Stimulated activated CD8-positive, alpha-beta memory T cell treated with anti-CD3 and anti-CD28 coated beads, Interleukin-4, amount 100 ng/mL, for 24 hours (primary cell): ENCODE measurements at regions not wholly inside any gene's neighbourhood (a gene's known extent, or its start where the extent isn't known, plus 50 kb on each side); places are given as distances from the start of the nearest gene placed in this dataset.

ENCODE experiments used
- DNase-seq: peaks from one replicate; pipeline ENCODE4 v3.0.0-alpha.2; 2020; ENCODE audit warnings: low read depth

DNA sequence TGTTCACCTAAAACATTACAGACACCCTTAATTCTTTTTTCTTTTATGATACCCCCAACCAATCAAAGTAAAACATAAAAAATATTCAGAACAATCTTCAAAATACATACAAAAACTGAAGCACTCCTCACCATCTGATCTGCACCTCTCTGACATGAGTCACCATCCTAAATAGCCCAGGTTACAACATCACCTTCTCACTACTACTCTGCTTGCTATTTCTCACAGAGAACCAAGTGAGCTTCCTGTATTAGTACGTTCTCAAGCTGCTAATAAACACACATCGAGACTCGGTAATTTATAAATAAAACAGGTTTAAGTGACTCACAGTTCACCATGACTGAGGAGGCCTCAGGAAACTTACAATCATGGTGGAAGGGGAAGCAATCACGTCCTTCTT lies 183.5 kb downstream of the CBLN2 start:
- no peak for DNase-seq

DNA sequence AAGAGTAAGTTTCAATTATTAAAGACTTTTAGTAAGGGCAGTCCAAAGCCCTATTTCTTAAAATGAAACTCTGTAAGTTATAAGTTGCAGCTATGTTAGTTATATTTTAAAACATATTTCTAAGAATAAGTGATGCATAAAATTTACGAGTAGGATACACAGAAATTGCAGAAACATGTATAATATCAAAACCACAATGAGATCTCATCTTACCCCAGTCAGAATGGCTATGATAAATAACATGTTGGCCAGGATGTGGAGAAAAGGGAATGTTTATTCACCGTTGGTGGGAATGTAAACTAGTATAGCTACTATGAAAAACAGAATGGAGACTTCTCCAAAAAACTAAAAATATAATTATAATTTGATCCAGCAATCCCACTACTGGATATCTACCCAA lies 201.2 kb downstream of the CBLN2 start:
- DNase-seq: no peak

DNA sequence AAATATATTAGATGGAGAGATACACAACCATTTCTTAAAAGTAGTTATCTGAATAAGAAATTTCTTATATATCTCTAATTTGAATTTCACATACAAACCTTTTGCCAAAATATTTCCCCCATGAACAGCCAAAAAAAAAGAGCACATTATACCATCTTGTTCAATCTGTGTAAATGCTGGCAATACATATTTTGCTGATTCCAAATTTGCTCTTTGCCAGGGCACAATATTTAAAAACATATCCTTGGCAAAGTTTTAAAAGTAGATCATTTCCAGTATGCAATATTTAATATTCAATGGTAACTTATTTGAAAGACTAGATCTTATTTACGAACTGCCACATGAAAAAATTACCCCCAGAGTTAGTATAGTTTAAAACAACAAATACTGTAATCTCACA lies 204.2 kb downstream of the CBLN2 start:
- no peak for DNase-seq

DNA sequence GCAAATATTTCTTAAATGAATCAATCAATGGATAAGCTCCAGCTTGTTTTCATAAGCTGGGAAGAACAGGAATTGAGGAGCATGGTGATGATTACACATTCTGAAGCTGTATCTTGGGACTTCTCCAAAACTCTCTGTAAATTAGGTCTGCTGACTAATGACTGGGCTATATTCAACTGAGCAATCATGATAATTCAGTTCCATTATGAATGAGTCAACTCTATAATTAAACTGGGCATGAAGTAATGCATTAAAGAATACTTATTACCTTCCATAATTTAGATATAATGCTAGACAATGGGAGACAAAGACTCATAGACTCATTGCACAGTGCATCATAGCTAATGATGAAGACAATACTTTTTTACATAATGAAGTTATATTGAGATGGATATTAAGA lies 207.4 kb downstream of the CBLN2 start:
- DNase-seq: no peak

DNA sequence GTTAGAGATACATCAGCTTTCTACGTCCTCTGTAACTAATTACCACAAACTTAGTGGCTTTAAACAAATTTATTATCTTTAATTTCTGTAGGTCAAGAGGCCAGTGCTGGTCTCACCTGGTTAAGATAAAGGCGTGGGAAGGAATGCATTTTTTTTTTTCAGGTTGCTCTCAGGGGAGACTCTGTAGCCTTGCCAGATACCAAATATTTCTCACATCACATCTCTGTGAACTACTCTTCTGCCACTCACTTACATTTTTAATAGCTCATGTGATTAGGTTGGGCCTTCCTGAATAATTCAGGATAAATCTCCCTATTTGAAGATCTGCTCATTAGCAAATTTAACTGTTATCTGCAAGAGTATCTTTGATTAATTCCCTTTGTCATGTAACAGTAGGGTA lies 214.6 kb downstream of the CBLN2 start:
- DNase-seq: no peak

DNA sequence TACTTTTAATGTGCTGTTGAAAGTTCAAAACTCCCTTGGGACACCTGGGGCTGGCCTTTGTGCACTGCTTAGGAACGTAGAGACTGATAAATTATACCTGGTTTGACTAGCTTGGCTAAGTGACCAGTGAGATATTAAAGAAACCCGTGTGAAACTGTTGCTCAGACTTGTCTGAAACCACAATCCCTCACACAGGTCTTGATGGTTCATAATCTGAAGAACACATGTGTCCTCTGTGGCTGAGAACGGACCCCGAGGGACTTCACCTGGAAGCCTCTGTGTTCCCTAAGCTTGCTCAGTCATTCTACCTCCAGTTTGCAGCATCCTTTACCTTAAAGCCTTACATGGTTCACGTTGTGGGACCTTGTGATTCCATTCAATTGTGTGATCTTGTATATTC lies 218.8 kb downstream of the CBLN2 start:
- no peak for DNase-seq

DNA sequence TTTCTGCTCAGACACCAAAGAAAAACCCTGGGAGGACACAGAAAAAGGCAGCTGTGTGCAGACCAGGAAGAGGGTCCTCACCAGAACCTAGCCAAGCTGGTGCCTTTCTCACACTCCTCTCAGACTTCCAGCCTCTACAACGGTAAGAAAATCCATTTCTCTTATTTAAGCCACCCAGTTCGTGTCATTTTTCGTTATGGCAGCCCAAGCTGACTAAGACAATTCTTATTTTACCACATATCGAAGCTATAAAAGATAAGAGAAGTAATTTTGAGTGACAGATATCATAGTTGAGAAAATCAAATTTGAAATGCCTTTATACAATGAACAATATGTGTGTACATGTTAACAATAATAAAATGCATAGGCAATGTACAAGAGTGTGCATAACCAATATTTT lies 219.5 kb downstream of the CBLN2 start:
- no peak for DNase-seq

DNA sequence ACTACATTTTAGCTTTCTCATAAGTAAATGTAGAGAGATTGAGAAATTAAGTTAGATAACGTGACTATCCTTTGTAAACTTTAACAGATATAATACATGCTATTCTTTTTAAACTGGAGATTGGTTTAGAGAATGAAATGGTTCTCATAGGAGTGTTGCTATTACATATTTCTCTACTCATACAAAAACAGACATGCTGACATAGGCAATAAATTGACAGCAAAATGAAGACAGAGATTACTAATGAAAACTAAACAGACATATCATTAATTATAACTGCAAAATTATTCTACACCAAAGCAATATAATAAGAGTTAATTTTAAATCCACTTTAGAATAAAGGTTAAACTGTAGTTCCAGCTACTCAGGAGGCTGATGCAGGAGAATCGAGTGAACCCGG lies 227.6 kb downstream of the CBLN2 start:
- DNase-seq: no peak

DNA sequence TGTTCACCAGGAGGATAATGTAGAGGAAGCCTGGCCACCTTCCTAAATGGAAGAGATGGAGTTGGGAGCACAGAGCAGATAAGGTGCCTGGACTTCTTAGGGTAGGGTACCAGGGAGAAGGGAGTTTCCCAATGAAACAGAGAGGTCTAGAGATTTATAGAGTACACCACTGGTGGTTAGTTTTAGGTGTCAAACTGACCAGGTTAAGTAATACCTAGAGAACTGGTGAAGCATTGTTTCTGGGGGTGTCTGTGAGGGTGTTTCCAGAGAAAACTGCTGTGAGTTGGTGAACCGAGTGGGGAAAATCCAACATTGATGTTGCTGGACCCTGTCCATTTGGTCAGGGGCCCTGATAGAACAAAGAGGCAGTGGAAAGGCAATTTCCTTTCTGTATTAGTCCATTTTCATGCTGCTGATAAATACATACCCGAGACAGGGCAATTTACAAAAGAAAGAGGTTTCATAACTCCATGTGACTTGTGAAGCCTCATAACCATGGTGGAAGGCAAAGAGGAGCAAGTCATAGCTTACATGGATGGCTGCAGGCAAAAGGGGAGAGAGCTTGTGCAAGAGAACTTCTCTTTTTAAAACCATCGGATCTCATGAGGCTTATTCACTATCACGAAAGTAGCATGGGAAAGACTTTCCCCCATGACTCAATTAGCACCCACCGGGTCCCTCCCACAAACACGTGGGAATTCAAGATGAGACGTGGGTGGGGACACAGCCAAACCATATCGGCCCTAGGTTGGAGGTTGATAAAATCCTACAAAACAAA lies 260.8 kb downstream of the CBLN2 start:
- DNase-seq: no peak

DNA sequence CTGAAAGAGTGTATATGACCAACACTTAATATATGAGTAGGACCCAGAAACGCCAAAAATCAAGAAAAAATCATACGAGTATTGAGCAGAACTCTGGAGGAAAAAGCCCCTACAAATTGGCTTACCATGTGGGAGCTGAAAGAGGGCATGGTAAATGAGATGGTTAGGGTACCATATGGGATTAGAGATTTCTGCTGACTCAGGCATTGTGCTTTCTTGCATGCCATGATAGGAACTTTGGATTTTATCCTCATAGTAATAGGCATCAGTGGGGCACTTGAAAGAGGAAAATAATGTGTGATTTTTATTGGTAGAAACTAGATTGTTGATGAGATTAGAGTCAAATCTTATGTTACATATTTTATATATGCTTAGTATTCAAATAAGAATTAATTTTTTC lies 271.1 kb downstream of the CBLN2 start:
- DNase-seq: no peak

DNA sequence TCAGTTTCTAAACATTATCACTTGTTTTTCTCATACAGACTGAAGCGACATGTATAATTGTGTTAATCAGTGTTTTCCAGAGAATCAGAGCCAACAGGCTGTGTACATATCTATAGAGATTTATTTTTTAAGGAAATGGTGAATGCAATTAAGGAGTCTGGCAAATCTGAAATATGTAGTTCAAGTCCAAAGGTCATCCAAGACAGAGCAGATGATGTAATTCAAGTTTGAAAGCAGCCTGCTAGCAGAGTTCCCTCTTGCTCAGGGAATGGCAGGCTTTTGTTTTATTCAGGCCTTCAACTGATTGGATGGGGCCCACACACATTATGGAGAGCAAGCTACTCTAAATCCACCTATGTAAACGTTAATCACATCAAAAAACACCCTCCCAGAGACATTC lies 282.6 kb downstream of the CBLN2 start:
- DNase-seq: no peak

DNA sequence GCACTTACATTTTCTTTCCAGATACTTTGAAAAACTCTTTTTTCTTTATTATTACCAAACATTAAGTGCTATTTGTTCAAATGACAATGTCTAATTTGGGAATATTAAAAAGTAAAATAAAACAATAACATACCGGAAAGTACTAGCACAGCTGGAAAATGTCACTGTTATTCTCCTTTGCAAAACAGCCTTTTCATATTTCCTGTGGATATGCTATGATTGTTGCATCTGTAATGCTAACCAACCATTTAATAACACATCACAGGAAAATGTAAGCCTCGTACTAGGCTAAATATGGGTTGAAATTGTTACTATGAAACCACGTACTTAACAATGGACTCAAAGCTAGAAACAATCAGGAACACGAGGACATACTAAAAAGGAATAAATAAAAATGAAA lies 298.1 kb downstream of the CBLN2 start:
- no peak for DNase-seq

DNA sequence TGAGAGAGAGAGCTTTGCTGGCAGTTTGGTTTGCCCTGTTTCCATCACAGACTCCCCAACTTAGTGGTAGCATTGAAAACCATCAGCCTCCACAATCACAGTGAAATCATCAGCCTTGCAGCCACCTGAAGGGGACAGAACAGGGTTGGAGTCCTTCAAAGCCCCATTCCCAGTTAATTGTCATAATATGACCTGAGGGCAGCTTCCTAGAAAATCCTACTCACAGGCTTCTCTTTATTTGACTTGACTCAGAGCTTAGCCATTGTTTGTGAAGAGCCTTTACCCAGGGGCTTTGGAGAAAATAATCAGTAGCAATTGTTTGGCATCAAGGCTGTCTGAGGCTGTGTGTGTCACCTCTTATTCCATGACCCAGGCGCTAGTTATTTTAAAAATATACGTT lies 308.7 kb downstream of the CBLN2 start:
- DNase-seq: no peak

DNA sequence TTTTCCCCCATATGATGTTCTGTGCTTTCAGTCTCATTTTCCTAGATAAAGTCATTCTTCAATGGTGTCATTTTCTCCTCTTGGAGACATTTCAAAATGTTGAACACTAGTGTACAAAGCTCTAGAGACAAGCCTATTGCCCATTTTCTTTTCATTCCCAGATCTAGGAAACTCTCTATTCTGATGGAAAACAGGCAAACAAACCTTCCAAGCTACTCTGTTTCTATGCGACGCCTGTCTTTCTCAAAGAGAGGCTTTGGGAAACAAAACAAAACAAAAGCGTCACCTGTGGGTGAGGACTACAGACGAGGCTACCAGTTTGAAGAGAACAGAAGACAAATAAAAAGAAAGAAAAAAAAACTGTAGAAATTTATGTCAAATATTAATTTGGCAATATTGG lies 311.0 kb downstream of the CBLN2 start:
- no peak for DNase-seq

DNA sequence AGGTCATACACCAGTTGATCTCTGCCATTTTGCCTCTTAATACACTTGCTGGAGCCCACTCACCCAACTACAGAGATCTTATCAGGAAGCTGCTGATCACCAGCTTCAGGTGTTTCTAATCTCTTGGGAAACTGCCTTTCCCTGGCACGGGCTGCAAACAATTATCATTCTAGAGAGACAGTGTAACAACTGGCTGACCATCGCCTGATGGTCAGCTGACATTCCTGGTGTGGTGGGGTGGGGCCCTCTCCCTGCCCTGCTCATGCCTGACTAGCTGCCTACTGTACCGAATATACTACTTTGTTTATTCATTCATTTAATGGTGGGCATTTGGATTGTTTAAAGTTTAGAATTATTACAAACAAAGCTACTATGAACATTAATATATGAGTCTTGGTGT lies 311.5 kb downstream of the CBLN2 start:
- no peak for DNase-seq

DNA sequence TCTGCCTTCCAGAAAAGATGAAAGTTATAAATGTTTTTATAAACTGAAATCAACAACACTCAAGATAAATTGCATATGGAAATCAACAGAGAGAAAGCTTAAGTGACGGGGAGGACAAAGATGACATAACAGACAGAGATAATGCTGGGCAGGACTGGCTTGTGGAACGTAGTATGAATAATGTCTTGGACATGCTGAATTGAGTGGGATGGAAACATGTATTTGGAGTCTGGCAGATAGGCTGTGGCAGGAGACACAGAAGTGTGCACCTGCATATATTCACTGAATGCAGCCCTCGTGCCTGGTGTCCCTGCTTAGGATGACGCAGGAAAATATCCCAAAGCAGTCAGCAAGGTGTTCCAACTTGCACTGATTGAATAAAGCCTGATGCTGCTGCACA lies 318.2 kb downstream of the CBLN2 start:
- no peak for DNase-seq

DNA sequence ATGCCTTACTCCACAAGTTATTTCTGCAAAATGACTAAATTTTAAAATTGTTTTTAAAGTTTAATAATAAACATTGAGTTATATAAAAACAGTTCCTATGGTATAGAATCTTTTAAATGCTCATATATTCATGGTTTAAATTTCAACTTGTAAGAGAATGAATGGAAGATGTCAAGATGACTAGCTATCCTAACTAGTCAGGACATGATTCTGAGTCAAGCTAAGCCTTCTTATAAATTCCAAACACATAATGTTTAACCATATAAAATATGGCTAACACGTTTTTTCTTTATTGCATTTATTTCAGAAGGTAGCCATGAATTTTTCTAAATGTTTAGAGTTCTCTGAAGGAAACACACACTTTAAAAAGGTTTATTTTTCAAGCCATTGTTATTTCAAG lies 320.4 kb downstream of the CBLN2 start:
- no peak for DNase-seq

DNA sequence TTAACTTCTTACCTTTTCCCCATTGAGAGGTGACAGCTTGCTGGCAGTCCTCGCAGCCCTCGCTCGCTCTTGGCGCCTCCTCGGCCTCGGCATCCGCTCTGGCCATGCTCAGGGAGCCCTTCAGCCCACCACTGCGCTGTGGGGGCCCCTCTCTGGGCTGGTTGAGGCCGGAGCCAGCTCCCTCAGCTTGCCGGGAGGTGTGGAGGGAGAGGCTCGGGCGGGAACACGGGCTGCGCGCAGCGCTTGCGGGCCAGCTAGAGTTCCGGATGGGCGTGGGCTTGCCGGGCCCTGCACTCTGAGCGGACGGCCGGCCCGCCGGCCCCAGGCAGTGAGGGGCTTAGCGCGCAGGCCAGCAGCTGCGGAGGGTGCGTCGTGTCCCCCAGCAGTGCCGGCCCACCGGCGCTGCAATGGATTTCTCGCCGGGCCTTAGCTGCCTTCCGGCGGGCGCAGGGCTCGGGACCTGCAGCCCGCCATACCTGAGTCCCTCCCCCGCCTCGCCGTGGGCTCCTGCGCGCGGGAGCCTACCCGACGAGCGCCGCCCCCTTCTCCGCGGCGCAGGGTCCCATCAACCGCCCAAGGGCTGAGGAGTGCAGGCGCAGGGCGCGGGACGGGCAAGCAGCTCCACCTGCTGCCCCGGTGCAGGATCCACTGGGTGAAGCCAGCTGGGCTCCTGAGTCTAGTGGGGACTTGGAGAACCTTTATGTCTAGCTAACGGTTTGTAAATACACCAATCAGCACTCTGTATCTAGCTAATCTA lies 335.0 kb downstream of the CBLN2 start:
- no peak for DNase-seq

DNA sequence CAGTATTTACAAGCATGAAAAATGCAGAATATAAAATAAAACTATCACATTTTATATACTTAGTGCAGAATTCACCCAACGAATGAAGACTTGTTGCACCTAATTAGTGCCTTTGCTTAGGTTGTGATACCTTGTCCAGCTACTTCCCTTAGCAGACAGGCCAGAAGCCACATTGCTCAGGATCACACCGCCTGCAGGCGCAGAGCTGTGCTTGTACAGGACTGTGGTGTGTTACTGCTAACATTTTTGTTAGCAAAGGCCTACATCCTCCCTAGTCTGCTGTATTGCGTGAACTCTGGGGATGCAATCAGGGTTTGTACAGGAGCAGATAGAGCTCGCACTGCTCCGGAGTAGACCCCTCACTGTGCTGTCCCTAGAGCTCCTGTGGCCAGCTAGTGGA lies 336.9 kb downstream of the CBLN2 start:
- no peak for DNase-seq

DNA sequence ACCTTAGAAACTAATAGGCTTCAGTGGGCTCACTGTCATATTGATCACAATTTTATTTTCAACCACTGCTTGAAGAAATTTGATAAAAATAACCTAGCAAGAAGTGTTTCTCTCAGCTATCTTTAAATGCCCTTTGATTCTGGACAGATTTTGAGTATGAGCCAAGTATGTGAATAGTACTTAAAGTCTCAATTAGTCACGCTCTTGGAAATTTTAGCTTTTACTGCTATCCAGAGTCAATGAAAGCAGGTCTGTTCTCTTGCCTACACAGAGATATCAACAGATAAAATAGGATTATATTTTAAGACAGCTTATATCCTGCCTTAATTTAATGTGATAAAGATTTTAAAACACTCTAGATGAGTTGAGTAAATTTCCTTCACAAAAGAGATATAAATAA lies 337.3 kb downstream of the CBLN2 start:
- DNase-seq: no peak

DNA sequence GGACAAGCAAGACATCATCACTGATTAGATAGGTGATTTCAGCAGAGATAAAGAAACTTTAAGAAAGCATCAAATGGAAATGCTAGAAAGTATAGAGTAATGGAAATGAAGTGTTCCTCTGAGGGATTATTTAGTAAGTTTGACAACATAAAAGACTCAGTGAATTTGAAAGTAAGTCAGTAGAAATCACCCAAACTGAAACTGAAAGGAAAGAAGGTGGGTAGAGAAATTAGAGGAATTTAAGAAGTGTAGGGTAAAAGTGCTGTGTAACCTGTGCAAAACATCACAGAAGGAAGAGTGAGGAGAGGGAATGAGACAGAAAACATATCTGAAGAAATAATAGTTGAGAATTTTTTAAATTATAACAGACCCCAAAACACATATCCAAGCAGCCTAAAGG lies 343.1 kb downstream of the CBLN2 start:
- no peak for DNase-seq

DNA sequence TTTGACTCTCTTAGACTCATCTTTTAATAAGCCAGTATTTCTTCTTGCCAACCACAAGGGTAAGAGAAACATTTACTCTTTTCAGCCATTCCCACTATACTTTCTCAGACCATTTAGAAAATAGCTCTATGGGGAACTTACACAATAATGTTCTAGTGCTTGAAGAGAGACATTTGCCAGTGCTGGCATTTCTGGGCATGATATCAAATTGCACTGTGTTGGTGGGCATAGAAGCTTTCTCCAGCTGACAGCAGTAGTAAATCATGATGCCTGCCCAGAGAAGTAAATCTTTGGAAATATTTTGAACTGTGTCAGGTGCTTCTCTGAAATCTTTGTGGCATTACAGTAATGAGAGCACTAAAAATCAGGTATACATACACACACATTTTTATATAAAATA lies 346.6 kb downstream of the CBLN2 start:
- DNase-seq: no peak

DNA sequence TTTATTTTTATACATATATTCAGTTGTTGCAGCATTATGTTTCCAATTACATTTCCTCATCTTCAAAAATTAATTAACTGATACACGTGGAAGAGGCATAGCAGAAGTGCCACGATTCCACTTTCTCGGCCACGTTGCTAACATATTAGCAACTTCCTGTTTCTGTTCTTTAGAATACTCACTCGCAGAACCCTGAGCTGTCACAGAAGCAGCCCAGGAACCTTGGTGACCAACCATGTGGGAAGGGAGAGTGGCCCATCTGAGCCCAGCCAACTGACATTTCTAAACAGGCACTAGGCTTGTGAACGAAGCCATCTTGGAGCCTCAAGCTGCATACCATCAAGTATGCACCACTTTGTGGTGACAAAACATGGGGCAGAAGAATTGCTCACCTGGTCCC lies 350.1 kb downstream of the CBLN2 start:
- DNase-seq: no peak

DNA sequence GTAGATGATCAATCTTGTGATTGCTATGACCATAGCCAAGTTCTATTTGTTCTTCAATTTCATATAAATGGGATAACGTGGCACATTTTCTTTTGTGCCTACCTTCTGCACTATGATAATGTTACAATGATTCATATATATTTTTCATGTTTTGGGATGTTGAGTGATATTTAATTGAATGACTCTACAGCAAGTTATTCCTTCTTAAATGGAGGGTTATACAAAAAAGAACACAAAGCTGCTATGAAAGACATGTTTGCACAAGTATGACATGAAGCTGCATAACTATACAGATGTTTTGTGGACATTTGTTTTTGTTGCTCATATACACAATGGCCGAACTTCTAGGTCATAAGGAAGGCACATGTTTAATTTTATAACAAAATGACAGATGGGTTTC lies 356.2 kb downstream of the CBLN2 start:
- no peak for DNase-seq
